ENCODE measurements at regions not wholly inside any gene's neighbourhood (a gene's known extent, or its start where the extent isn't known, plus 50 kb on each side); places are given as distances from the start of the nearest gene placed in this dataset.

- no TSS peak for BruUV-seq (replicated peaks)
- H3K4ac ChIP-seq (ENCODE audit: low read depth, low read length), result no peak overlapping the region
- H2AK9ac ChIP-seq (replicated peaks; ENCODE audit: low read depth, low read length, poor library complexity), result no peak overlapping the region
- no peak overlapping the region for H2BK5ac ChIP-seq (ENCODE audit: low read depth, low read length, poor library complexity, severe bottlenecking)
- no peak overlapping the region for H3K4me2 ChIP-seq (ENCODE audit: low read depth, low read length)
- ATAC-seq (ENCODE audit: low read depth), result no peak
- no peak overlapping the region for H3K4me3 ChIP-seq (ENCODE audit: insufficient read depth, low read depth, low read length)
- no peak overlapping the region for H3K23ac ChIP-seq (ENCODE audit: low read depth, low read length)
- no peak overlapping the region for H4K5ac ChIP-seq (ENCODE audit: low read depth, low read length)
- POLR2A ChIA-PET (ENCODE audit: unreplicated experiment), result no interaction called here
- TF ChIP-seq POLR2A (IDR thresholded peaks at IDR 0.05; ENCODE audit: low read depth, low read length), result no peak
- no peak for TF ChIP-seq CTCF (conservative IDR thresholded peaks at IDR 0.05; ENCODE audit: low read depth, low read length)
- no peak for TF ChIP-seq RCOR1 (IDR thresholded peaks at IDR 0.05; ENCODE audit: insufficient replicate concordance, low read length)
- TF ChIP-seq FOS (IDR thresholded peaks at IDR 0.05; ENCODE audit: low read depth, low read length), result no peak
- TF ChIP-seq, protein P1, sequence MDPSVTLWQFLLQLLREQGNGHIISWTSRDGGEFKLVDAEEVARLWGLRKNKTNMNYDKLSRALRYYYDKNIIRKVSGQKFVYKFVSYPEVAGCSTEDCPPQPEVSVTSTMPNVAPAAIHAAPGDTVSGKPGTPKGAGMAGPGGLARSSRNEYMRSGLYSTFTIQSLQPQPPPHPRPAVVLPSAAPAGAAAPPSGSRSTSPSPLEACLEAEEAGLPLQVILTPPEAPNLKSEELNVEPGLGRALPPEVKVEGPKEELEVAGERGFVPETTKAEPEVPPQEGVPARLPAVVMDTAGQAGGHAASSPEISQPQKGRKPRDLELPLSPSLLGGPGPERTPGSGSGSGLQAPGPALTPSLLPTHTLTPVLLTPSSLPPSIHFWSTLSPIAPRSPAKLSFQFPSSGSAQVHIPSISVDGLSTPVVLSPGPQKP (IDR thresholded peaks at IDR 0.05; ENCODE audit: borderline replicate concordance, low read depth, low read length), result no peak
- TF ChIP-seq RFX5 (IDR thresholded peaks at IDR 0.05; ENCODE audit: low read depth, low read length), result no peak
- no peak for TF ChIP-seq CHD1 (IDR thresholded peaks at IDR 0.05; ENCODE audit: low read depth, low read length)
- TF ChIP-seq NFE2L2 (IDR thresholded peaks at IDR 0.05; ENCODE audit: low read depth, low read length), result no peak
- TF ChIP-seq MAZ (IDR thresholded peaks at IDR 0.05; ENCODE audit: borderline replicate concordance, low read depth, low read length), result no peak
- TF ChIP-seq, protein P2, sequence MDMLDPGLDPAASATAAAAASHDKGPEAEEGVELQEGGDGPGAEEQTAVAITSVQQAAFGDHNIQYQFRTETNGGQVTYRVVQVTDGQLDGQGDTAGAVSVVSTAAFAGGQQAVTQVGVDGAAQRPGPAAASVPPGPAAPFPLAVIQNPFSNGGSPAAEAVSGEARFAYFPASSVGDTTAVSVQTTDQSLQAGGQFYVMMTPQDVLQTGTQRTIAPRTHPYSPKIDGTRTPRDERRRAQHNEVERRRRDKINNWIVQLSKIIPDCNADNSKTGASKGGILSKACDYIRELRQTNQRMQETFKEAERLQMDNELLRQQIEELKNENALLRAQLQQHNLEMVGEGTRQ (IDR thresholded peaks at IDR 0.05; ENCODE audit: low read depth, low read length), result no peak
- no peak for TF ChIP-seq MXI1 (IDR thresholded peaks at IDR 0.05; ENCODE audit: borderline replicate concordance, low read depth, low read length)
- TF ChIP-seq CEBPB (IDR thresholded peaks at IDR 0.05; ENCODE audit: low read depth, low read length), result no peak
- TF ChIP-seq SMC3 (IDR thresholded peaks at IDR 0.05; ENCODE audit: low read depth, low read length), result no peak
- TF ChIP-seq RAD21 (IDR thresholded peaks at IDR 0.05; ENCODE audit: low read length), result no peak
- TF ChIP-seq MAFK (IDR thresholded peaks at IDR 0.05; ENCODE audit: low read depth, low read length), result no peak
- no peak for TF ChIP-seq BHLHE40 (IDR thresholded peaks at IDR 0.05; ENCODE audit: low read depth, low read length)
- dilution Hi-C loops (cut with HindIII; ENCODE audit: low sequenced_read_pairs, unreplicated experiment) (no loop called here), intact Hi-C loops (cut with micrococcal nuclease) (no loop called here), in situ Hi-C loops (cut with MboI; ENCODE audit: low sequenced_read_pairs) (no loop called here)
- CTCF ChIA-PET, result interaction anchor here (0.6 to 0.7 kb wide), 2 partner anchors 58 to 99 kb away, joined by 3 read pairs; no protein-coding TSS in a partner anchor
- H2BK120ac ChIP-seq (ENCODE audit: low read depth, low read length), result no peak overlapping the region
- H4K91ac ChIP-seq (ENCODE audit: insufficient read depth, low read depth, low read length), result no peak overlapping the region
- no CpG with 5 or more reads among the region's 3 CpGs for WGBS, 2 experiments (ENCODE audit: extremely low coverage in 2 of 2, insufficient read length in 1 of 2)
- H3K36me3 ChIP-seq (ENCODE audit: control insufficient read depth, insufficient read depth, low read length), result no peaks in the 10 kb centered on the region
- H4K20me1 ChIP-seq (ENCODE audit: insufficient read depth, low read length), result no peaks in the 10 kb centered on the region
- H3K14ac ChIP-seq (replicated peaks; ENCODE audit: low read depth, low read length), result no peak overlapping the region
- no peak overlapping the region for H2AFZ ChIP-seq (replicated peaks; ENCODE audit: low read length, poor library complexity)
- H3K27me3 ChIP-seq (ENCODE audit: control insufficient read depth, insufficient read depth, low read length), result no peaks in the 10 kb centered on the region
- no peak overlapping the region for H2BK15ac ChIP-seq (ENCODE audit: low read depth, low read length)
- no peak overlapping the region for H4K8ac ChIP-seq (ENCODE audit: low read depth in 2 of 2, low read length in 2 of 2)
- H3K56ac ChIP-seq (ENCODE audit: extremely low read depth, insufficient read depth, low read length), result no peak overlapping the region
- H3K27ac ChIP-seq (ENCODE audit: insufficient read depth, low read length), result no peak overlapping the region
- no peak overlapping the region for H3K18ac ChIP-seq (ENCODE audit: low read depth, low read length)
- H3K79me1 ChIP-seq (ENCODE audit: low read depth in 1 of 2, low read length in 2 of 2), result no peaks in the 10 kb centered on the region
- H3K9me3 ChIP-seq (ENCODE audit: control insufficient read depth, insufficient read depth, low read length), result no peaks in the 10 kb centered on the region
- peaks cover 4% of the 10 kb centered on the region for H3K4me1 ChIP-seq (ENCODE audit: control insufficient read depth, insufficient read depth, low read length)
- DNase-seq, result no peak
- H2BK20ac ChIP-seq (ENCODE audit: low read depth, low read length), result no peak overlapping the region
- no peak overlapping the region for H3K9ac ChIP-seq (ENCODE audit: low read depth, low read length)
- H2AK5ac ChIP-seq (ENCODE audit: low read depth, low read length), result no peak overlapping the region
- peaks cover 3% of the 10 kb centered on the region; the same call in 1 of the 2 replicates for H3K9me1 ChIP-seq (ENCODE audit: insufficient read depth, low read length)
Measured at GRCh38 chr4:186819342-186820086, 95.9 kb upstream of the FAT1 start.
